DOHH2 (cell line): ENCODE measurements at regions not wholly inside any gene's neighbourhood (a gene's known extent, or its start where the extent isn't known, plus 50 kb on each side); places are given as distances from the start of the nearest gene placed in this dataset.

Experiments
- CTCF ChIP-seq: fragments of 200-600 bp; sonication (generic); IDR thresholded peaks from one replicate; pipeline ENCODE4 v1.5.1; 2014; ENCODE audit warnings: antibody characterized with exemption, mild to moderate bottlenecking, low read depth, low read length; ENCODE audit not compliant: poor library complexity, severe bottlenecking
- EZH2phosphoT487 ChIP-seq: fragments of 200-600 bp; sonication (generic); IDR thresholded peaks from 2 replicates; pipeline ENCODE4 v1.6.1; 2017; ENCODE audit warnings: borderline replicate concordance, mild to moderate bottlenecking, antibody characterized with exemption, low read length, moderate library complexity, mixed read lengths

GRCh38 chr7:8827329-8827728, 393.9 kb downstream of the NXPH1 start:
- TF ChIP-seq CTCF (no peak), EZH2phosphoT487 (no peak)
